NCI-H2196 treated with DMSO at 0.1 percent for 48 hours (cell line): ENCODE measurements at regions not wholly inside any gene's neighbourhood (a gene's known extent, or its start where the extent isn't known, plus 50 kb on each side); places are given as distances from the start of the nearest gene placed in this dataset.
A peak's percentile ranks its signal among the peaks of the same experiment; 100 is the strongest.
"Not testable (repeated sequence)": the region's sequence is repeated elsewhere in the genome, so short reads cannot be mapped to it uniquely, and the experiment has no call there.

Source experiments
- DNase-seq: peaks from one replicate; lab custom pipeline; 2025; ENCODE audit not compliant: unreplicated experiment; lab: John Stamatoyannopoulos, UW

DNA sequence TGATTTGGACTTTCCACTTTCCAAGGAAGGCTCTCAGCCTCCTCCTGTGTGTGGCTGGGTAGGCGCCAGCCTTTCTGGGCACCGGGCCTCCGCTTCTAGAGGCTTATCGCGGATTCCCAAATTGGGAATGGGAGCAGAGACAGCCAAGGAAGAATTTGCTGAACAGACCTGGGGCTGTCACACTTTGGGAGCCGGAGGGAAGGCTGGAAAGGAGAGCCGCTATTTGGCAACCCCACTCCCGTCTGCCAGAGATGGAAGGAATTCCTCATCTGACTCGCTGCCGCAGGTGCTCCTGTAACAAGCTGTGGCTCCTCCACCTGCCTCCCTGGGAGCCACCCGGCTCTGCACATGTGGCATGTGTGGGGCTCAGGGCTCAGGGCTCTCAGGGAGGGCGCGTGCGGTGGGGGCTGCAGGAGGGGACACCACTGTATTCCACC is 50.8 kb upstream of the ECHDC3 start:
- no peak for DNase-seq

DNA sequence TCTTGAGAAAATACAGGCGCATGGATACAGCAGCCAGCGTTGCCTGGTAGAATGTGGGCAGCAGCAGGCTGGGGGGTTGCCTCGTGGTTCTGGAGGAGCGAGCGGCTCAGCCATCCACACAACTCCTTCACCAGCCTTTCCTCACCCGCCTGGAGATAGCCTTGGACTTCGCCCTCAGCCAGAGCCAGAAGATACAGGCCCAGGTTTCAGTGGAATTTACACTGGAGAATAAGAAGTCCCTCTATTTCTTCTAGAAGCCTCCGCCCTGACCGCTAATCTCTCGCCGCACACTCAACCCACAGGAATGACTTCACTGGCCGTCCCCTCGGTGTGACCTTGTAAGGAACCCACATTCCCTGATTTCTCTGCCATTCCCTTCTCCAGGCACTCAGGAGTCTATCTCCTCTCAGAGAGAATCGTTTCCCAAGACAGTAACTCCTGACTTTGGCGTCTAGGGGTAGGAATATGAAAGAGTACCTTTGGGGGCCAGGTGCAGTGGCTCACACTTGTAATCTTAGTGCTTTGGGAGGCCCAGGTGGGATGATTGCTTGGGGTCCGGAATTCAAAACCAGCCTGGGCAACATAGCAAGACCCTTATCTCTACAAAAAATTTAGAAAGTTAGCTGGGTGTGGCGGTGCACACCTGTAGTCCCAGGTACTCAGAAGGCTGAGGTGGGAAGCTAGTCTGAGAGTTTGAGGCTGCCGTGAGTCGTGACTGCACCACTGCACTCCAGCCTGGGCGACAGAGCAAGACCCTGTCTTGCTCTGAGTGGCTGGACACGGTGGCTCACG is 52.0 kb upstream of the ECHDC3 start:
- DNase-seq = no peak

- DNase-seq = not testable (repeated sequence)
Observed at GRCh38 chr10:11688448-11688795, 53.8 kb upstream of the ECHDC3 start.

DNA sequence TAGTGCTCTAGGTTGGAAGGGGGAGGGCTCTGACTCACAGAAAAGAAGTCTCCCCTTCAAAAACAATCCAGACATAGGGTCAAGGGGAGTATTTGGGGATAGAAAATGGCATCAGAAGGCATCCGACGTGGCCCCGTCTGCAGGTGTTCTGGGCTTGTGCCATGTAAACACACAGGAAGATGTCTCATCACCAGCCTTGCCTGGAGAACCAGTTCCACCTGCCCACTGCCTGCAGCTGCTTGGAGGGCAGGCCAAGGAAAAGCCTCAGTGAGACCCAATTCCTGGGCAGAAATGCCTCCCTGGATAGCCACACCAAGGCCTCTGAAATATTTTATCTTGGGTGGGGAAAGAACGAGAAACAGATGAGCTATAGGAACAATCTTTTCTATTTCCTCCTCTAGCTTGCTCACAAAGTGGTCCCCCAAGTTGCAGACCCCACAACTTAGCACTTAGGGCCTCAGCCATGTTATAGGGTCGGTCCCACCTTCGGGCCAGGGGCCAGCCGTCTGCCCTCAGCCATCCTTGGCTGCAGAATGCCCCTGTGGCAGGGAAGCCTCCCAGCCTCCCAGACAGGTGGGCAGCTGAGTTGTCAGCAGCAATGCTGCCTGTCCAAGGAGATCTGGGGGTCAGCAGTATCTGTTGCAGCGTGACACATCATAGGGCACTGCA is 54.3 kb upstream of the ECHDC3 start:
- DNase-seq = no peak

- DNase-seq = no peak
Observed at GRCh38 chr10:11687357-11687771, 54.8 kb upstream of the ECHDC3 start.

GRCh38 chr10:11685787-11686218 is 56.4 kb upstream of the ECHDC3 start:
- peak; percentile 7 for DNase-seq

- DNase-seq = no peak
Observed at GRCh38 chr10:11684717-11685645, 57.2 kb upstream of the ECHDC3 start.

DNA sequence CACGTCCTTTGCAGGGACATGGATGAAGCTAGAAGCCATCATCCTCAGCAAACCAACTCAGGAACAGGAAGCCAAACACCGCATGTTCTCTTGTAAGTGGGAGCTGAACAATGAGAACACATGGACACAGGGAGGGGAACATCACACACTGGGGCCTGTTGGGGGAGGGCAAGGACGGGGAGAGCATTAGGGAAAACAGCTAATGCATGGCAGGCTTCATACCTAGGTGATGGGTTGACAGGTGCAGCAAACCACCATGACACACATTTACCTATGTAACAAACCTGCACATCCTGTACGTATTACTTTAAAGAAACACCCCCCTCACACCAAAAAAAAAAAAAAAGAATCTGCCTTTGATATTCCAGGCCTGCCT is 57.9 kb upstream of the ECHDC3 start:
- not testable (repeated sequence) for DNase-seq

- no peak for DNase-seq
Observed at GRCh38 chr10:11683529-11684320, 58.5 kb upstream of the ECHDC3 start.

- no peak for DNase-seq
Observed at GRCh38 chr10:11682851-11683250, 59.3 kb upstream of the ECHDC3 start.

DNA sequence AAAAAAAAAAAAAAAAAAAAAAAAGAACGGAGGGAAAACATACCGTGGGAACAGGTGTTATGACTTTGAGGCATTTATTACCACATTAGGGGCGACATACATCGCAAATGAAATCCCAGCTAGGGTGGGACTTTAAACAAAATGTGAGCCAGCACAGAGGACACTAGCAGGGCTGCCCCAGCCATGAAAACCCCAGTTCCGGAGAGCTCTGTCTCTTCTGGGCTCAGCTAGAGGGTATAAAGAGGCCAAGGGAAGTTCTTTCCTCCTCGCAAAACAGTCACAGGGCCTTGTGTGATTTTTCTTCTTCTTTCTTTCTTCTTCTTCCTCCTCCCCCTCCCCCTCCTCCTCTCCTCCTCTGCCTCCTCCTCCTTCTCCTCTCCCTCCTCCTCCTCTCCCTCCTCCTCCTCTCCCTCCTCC is 59.9 kb upstream of the ECHDC3 start:
- DNase-seq = no peak

DNA sequence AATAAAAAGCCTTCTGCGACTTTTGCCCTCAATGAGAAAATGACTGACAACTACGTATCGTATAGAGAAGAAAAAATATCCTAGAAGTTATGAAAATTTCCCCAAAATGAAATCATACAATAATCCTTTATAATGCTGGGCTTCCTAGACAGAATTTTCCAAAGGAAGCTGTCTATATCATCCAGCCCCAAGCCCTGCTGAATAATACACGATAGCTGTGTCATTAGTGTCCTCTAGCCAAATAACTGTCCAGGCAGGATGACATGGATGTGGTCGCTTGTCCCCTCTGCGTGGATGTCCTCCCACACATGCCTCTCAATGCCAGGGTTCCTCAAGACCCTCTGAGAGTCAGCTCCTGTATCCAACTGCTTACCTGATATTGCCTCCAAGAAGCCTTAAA is 61.7 kb upstream of the ECHDC3 start:
- no peak for DNase-seq

GRCh38 chr10:11679946-11680345 is 62.2 kb upstream of the ECHDC3 start:
- DNase-seq = no peak

- DNase-seq = no peak
Observed at GRCh38 chr10:11678074-11678793, 63.9 kb upstream of the ECHDC3 start.

GRCh38 chr10:11677480-11677879 is 64.7 kb upstream of the ECHDC3 start:
- no peak for DNase-seq

- no peak for DNase-seq
Observed at GRCh38 chr10:11673346-11674280, 62.2 kb upstream of the USP6NL start.

DNA sequence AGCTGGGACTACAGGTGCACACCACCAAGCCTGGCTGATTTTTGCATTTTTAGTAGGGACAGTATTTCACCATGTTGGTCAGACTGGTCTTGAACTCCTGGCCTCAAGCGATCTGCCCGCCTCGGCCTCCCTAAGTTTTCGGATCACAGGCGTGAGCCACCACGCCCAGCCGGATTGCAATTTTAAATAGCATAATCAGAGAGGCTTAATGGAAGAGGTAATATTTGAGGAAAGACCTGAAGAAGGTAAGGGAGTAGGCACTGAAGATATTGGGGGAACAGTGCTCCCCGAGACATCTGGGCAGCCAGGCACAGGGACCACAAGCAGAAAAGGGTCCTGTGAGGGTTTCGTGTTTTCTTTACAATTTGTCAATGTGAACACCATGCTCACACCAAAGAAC is 61.4 kb upstream of the USP6NL start:
- DNase-seq = no peak

- no peak for DNase-seq
Observed at GRCh38 chr10:11670381-11670780, 58.9 kb upstream of the USP6NL start.
